Spleen (tissue), 7 donors: ENCODE measurements at regions not wholly inside any gene's neighbourhood (a gene's known extent, or its start where the extent isn't known, plus 50 kb on each side); places are given as distances from the start of the nearest gene placed in this dataset.

Experiments
- CTCF ChIP-seq, 11 experiments: fragments of 200-600 bp in 7 of 11; fragments of 450-650 bp in 4 of 11; sonication (generic) in 4 of 11; IDR thresholded peaks in 8 of 11; conservative IDR thresholded peaks in 3 of 11; 1 replicate in 7 of 11; 2 replicates in 4 of 11; pipeline versions ENCODE4 v1.4.0 to v1.8.0; 2016 to 2021; ENCODE audit warnings: antibody characterized with exemption in 11 of 11, inconsistent platforms in 4 of 11, mild to moderate bottlenecking in 1 of 11
- POLR2A ChIP-seq, 3 donors: fragments of 450-650 bp; IDR thresholded peaks; one replicate each; pipeline ENCODE4 v1.5.1; 2017; ENCODE audit warnings: antibody characterized with exemption in 3 of 3, mild to moderate bottlenecking in 1 of 3
- POLR2AphosphoS5 ChIP-seq, 3 donors: sonication (generic); formaldehyde crosslinking; IDR thresholded peaks; one replicate each; pipeline ENCODE4 v1.5.1; 2017; ENCODE audit warnings: antibody characterized with exemption in 3 of 3
- donor health status: DM: no; HTN: no; CAD: no; lungs with moderate emphysema.
- donor health status: DM: no; HTN: no; CAD: no.
- donor health status: DM: no; HTN: no; CAD: no.

GRCh38 chr18:25420077-25420825, 68.3 kb upstream of the ZNF521 start:
- no peak for TF ChIP-seq CTCF (IDR thresholded peaks at IDR 0.05 in 8 of 11, conservative IDR thresholded peaks at IDR 0.05 in 3 of 11)
- TF ChIP-seq POLR2A (IDR thresholded peaks at IDR 0.05) = no peak
- TF ChIP-seq POLR2AphosphoS5 (IDR thresholded peaks at IDR 0.05) = no peak
